Stimulated activated CD8-positive, alpha-beta memory T cell treated with anti-CD3 and anti-CD28 coated beads, Interleukin-15, amount 100 ng/mL, for 4 hours (primary cell): ENCODE measurements at regions not wholly inside any gene's neighbourhood (a gene's known extent, or its start where the extent isn't known, plus 50 kb on each side); places are given as distances from the start of the nearest gene placed in this dataset.
"Not testable (repeated sequence)": the region's sequence is repeated elsewhere in the genome, so short reads cannot be mapped to it uniquely, and the experiment has no call there.

Experiments
- DNase-seq, 2 donors: peaks; one replicate each; pipeline ENCODE4 v3.0.0-alpha.2; 2020; ENCODE audit warnings: low read depth in 2 of 2

GRCh38 chr16:88148078-88148477, 196.8 kb downstream of the BANP start:
- DNase-seq, result not testable (repeated sequence)

- not testable (repeated sequence) for DNase-seq
These were observed 197.4 kb downstream of the BANP start for GRCh38 chr16:88148682-88149081.

GRCh38 chr16:88149158-88149603, 197.9 kb downstream of the BANP start:
- DNase-seq, result not testable (repeated sequence)

- not testable (repeated sequence) for DNase-seq
These were observed 198.4 kb downstream of the BANP start for GRCh38 chr16:88149663-88150062.

DNA sequence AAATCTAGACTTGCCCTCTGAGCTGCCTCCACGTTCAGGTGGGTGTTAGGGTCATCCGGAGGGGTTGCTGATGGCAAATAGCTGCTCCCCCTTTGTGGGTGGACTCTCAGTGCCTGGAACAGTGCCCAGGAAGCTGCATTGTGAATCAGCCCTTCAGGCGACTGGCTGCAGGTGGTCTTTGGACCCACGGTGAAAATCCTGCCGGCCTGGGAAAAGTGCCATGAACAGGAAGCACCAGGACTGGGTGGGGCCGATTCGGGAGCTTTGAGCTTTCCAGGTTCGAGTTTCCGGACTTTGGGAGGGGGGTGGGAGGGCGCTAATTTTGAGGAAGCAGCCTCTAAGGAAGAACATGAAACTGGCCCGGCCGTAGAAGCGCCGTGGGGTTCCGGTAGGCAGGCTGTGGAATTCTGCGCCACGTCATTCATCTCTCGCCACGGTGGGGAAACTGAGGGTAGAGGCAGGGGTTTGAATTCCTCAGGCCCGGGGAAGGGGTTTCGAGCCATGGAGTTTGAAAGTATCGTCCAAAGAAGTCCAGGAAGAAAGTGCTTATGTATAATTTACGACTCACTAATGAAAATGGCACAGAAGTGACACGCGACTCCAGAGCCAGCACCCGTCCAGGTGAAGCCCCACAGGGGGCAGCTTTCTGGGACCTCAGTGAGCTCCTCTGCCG, 199.4 kb downstream of the BANP start:
- not testable (repeated sequence) for DNase-seq

- not testable (repeated sequence) for DNase-seq
These were observed 199.9 kb downstream of the BANP start for GRCh38 chr16:88151129-88151499.

DNA sequence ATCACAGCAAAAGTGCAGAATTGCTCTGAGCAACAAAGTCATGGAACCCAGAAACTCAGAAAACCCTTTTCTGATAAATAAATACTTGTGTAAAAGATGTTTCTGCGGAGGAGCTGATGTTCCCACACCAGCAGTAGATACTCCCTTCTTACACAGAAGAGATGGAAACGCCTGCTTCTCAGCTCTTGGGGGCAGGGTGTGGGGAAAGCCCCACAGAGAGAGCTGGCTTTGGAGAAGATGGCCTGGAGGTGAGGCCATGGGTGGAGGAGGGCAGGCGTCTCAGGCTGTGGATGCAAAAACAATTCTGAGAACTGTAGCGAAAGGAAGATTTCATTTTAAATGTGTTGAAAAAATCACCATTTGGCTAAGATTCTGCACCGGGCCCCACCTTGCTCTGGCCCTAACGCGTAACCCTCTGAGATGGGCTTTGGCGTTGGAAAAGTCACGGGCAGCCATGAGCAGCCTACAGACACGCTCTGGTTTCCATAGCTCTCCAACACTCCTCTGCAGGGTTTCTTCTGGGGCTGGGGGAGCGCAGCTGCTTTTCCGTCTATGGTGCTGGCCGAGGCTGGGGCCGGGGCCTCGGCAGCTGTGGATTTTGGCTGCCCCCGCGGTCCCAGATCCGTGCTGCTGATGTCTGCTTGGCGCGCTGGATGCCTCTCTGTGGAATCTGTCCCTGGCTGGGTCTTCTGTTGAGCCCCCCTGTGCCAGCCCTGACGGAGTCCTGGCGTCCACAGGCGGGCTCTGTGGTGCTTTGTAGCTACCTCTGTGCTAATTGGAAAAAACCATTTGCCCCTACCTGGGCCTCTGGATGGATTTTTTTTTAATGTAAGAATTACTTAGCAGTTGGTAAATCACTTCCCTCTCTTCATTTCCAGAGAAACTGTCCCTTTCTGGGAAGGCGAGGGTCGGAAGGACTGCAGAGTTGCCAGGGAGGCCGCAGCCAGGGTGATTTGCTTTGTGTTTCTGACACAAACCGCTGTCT, 200.9 kb downstream of the BANP start:
- not testable (repeated sequence) for DNase-seq

DNA sequence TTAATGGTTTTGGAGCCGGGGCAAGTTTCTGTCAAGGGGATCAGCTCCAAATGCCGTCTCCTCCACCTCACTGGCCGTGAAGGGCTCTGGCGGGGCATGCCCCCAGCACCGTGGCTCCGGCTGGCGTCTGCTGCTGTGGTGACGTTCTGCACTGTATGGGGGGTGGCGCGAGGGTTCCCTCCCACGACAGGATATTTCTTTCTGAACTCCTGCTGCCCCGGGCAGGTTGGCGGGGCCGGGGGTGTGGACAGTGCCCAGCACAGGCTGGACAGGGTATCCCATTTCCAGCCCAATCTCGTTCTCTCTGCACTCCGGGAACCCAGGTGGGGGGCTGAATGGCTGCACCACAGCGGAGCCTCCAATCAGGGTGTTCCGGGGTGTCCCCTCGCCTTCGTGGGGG, 201.6 kb downstream of the BANP start:
- DNase-seq, result not testable (repeated sequence)

DNA sequence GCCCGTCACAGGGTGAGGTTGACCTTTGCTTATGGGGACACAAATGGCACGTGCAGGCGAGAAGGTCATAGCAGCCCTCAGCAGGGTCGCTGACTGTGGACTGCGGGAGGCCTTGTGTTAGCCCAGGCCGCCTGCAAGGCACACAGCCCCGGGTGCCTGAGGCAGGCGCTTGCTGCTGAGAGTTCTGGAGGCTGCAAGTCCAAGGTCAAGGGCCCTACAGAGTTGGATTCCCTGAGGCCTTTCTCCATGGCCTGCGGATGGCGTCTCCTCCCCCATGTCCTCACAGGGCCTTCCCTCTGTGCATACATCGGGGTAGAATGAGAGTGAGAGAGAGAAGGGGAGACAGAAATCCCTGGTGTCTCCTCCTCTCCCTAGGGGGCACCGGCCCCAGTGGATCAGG, 202.3 kb downstream of the BANP start:
- not testable (repeated sequence) for DNase-seq

DNA sequence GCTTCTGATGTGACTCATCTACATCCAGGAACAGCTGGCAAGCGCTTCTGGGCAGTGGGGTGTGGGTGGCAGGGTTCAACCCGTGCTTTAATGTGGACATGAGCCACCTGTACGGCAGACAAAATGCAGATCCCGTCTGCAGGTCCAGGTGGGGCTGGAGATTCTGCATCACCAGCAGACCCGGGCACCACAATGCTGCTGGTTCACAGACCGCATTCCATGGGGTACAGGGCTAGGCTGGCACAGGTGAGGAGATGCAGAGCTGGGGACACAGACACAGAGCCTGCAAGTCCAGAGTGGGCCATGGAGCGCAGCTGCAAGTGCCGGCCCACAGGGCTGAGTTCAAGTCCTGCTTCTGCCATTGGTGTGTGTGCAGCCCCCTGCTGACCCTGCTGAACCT, 203.7 kb downstream of the BANP start:
- DNase-seq, result not testable (repeated sequence)

DNA sequence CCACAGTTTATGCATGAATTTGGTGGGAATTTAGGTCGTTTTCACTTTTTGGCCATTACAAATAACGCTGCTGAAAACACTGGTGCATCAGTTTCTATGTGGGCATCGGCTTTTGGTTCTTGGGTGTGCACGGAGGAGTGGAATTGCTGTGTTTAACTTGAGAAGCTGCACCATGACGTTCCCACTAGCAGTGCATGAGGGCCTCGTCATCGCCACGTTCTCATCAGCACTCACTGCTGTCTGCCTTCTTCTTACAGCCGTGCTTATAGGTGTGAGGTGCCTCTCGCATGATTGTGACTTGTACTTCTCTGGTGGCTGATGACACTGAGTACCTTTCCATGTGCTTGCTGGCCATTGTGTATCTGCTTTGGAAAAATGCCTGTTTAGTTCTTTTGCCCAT, 204.4 kb downstream of the BANP start:
- DNase-seq, result not testable (repeated sequence)

DNA sequence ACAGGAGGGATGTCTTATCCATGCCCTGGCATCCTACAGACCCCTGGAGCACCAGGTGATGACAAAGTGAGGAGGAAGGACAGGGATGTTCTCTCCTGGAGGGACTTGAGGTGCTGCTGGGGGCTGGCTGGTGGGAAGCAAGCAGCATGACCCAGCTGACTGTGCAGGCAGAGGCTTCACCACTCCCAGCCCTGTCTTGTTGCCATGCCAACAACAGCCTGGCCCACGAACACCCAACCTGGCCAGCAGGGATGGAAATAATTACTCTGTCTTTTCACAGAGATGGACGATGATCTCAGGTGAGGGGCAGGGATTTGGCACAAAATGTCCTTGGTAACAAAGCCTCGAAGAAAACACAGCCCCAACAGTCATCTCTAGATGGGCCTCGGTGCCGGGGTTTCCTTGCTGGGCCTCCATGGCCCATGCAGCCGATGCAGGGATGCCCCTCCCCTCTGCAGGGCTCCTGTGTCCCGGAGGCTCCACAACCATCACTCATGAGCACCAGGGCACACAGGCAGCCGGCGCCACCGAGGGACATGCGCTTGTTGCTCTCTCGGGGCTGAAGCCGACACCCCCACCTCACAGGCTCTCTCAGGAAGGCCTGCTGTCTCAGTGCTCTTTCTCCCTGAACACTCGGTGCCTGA, 205.5 kb downstream of the BANP start:
- not testable (repeated sequence) for DNase-seq

GRCh38 chr16:88157686-88158085, 206.5 kb downstream of the BANP start:
- DNase-seq, result not testable (repeated sequence)

- DNase-seq, result not testable (repeated sequence)
These were observed 207.2 kb downstream of the BANP start for GRCh38 chr16:88158256-88159045.

DNA sequence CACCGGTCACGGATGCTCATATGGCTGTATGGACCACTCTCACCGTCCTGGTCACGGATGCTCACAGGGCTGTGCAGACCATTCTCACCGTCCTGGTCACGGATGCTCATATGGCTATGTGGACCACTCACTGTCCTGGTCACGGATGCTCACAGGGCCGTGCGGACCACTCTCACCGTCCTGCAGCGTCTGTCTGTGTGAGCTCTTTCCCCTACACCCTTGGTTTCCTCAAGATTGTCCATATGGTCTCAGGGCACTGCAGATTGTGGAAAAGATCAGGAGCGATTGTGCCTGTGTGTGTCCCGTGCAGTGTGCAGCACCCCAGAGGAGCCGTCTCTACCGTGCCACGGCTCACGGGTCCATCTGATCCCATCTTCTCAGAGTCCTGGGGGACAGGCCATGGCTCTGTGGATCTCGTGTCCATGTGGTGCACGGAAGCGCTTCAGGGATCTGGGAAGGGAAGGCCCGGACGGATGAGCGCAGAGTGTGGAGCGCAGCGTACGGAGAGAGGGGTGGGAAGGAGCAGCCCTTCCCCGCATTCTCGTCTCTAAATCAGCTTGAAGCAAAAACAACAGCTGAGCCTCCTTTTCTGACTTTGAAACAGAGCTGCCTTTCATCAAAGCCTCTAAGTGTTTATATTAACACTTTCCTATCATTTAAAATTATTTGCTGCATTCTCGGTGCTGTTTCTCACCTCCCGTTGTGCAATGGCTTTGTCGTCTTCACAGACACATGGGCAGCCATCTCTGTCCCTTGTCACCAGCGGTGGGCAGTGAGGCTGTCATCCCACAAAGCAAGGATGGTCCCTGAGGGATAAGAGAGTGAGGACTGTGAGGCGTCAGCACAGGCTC, 208.0 kb downstream of the BANP start:
- DNase-seq, result not testable (repeated sequence)

DNA sequence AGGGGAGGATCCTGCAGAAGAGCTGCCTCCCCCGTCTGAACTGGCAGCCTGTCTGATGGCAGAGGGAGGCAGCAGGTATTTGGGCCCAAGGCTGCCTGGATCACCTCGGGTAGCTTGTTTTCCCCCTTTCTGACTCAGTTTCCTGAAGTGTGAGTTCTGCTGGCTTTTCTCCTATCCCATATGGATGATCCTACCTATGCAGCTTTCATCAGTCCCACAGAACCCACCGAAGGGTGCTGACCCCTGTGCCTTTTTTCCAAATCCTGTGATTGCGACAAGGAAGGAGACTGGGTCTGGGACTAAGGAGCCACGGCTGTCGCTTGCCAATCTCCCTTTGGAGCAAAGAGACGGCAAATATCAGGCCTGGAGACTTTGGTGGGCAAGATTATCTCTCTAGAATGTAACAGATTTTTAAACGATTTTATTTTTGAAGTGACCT, 208.7 kb downstream of the BANP start:
- not testable (repeated sequence) for DNase-seq

- not testable (repeated sequence) for DNase-seq
These were observed 210.0 kb downstream of the BANP start for GRCh38 chr16:88161191-88161590.

DNA sequence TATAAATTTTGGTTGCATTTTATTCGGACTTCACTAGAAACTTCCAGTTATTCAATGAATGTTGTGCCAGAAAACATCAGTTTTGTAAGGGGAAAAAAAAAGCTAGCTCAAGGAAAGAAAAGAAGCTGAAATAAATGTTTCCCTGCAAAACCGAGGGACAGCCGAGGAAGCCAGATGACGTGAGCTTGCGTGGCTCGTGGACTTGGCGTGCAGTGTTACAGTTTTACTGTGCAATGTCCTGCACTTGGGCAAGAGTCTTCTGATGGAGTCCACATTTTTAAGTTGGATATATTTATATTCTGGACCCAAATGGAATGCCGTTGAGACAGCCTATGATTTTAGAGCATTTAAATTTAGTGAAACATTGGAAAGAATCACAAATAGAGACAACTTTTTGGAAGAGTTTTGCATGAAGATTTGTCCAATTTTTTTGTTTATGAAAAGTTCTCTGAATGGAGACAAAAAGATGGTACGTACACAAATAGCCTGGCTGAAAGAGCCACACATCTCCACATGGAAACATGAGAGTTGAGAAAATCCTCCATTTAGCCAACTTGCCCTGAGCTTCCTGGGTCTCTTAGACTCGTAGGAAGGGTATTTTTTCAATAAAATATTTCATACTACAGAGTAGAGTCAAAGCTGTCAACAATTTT, 210.5 kb downstream of the BANP start:
- not testable (repeated sequence) for DNase-seq

DNA sequence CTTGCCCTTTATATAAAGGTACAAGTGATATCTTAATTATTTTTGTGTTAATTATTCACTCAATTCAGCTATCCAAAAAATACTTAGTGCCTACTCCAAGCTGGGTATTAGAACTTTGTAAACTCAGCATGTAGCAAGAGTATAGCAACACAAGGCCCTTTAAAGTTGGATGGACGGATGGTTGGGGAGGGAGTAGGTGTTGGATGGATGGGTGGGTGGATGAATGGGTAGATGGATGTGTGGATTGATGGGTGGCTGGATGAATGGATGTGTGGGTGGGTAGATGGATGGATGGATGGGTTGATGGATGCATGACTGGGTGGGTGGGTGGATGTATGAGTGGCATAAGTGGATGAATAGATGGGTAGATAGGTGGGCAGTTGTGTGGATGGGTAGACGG, 211.5 kb downstream of the BANP start:
- not testable (repeated sequence) for DNase-seq
